ENCODE measurements at regions not wholly inside any gene's neighbourhood (a gene's known extent, or its start where the extent isn't known, plus 50 kb on each side); places are given as distances from the start of the nearest gene placed in this dataset.

GRCh38 chr1:118563981-118564951 lies 379.2 kb upstream of the SPAG17 start:
- no peaks in the 10 kb centered on the region for H3K9me3 ChIP-seq
- H3K4me1 ChIP-seq, result no peaks in the 10 kb centered on the region
- no peaks in the 10 kb centered on the region for H3K36me3 ChIP-seq
- WGBS (ENCODE audit: insufficient coverage, low coverage, low lambda C conversion rate, missing lambda C conversion rate), result 33% methylated on average over 6 of the region's 6 CpGs
- intact Hi-C loops (cut with DNase I), result no loop called here
- H3K27ac ChIP-seq, result no peak overlapping the region
- DNase-seq (no peak), ATAC-seq (no peak)
- no peak overlapping the region for H3K4me3 ChIP-seq
- H3K27me3 ChIP-seq, result no peaks in the 10 kb centered on the region
- no peak for TF ChIP-seq POLR2A (IDR thresholded peaks at IDR 0.05)
- TF ChIP-seq, protein P1, sequence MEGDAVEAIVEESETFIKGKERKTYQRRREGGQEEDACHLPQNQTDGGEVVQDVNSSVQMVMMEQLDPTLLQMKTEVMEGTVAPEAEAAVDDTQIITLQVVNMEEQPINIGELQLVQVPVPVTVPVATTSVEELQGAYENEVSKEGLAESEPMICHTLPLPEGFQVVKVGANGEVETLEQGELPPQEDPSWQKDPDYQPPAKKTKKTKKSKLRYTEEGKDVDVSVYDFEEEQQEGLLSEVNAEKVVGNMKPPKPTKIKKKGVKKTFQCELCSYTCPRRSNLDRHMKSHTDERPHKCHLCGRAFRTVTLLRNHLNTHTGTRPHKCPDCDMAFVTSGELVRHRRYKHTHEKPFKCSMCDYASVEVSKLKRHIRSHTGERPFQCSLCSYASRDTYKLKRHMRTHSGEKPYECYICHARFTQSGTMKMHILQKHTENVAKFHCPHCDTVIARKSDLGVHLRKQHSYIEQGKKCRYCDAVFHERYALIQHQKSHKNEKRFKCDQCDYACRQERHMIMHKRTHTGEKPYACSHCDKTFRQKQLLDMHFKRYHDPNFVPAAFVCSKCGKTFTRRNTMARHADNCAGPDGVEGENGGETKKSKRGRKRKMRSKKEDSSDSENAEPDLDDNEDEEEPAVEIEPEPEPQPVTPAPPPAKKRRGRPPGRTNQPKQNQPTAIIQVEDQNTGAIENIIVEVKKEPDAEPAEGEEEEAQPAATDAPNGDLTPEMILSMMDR (IDR thresholded peaks at IDR 0.05), result peak in 1 of 4 donors; percentile 16

GRCh38 chr1:118558933-118559332 lies 373.9 kb upstream of the SPAG17 start:
- no peak overlapping the region for H3K27ac ChIP-seq
- H3K4me1 ChIP-seq, result no peaks in the 10 kb centered on the region
- TF ChIP-seq POLR2A (IDR thresholded peaks at IDR 0.05), result no peak
- TF ChIP-seq, protein P1 (IDR thresholded peaks at IDR 0.05), result no peak
- no peaks in the 10 kb centered on the region for H3K36me3 ChIP-seq
- no peaks in the 10 kb centered on the region for H3K27me3 ChIP-seq
- no peak overlapping the region for H3K4me3 ChIP-seq
- WGBS (ENCODE audit: insufficient coverage, low coverage, low lambda C conversion rate, missing lambda C conversion rate), result 62% methylated on average over 2 of the region's 3 CpGs
- DNase-seq (no peak), ATAC-seq (no peak)
- H3K9me3 ChIP-seq, result no peaks in the 10 kb centered on the region
- intact Hi-C loops (cut with DNase I), result no loop called here

DNA sequence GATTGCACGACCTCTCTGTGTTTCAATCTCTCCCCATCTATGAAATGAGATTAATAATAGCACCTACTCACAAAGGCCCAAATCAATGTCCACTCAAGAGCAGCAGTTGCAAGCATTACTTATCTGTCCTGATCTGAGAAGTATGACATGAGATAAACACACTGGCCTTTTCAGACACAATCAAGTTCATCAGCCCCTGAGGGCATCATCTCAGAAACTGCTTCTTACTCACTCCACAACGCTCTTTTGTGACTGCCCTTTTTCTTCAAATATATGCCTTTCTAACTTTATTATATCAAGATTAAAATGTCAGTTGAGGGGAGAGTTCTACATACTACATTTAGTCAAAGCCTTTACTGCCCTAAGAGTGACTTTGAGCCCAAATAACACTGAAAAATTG lies 371.9 kb upstream of the SPAG17 start:
- no peaks in the 10 kb centered on the region for H3K9me3 ChIP-seq
- no peak overlapping the region for H3K4me3 ChIP-seq
- H3K27me3 ChIP-seq, result no peaks in the 10 kb centered on the region
- TF ChIP-seq, protein P1 (IDR thresholded peaks at IDR 0.05), result no peak
- no peak for TF ChIP-seq POLR2A (IDR thresholded peaks at IDR 0.05)
- WGBS (ENCODE audit: insufficient coverage, low coverage, low lambda C conversion rate, missing lambda C conversion rate), result 42% methylated on average over 2 of the region's 2 CpGs
- intact Hi-C loops (cut with DNase I), result no loop called here
- no peak overlapping the region for H3K27ac ChIP-seq
- no peaks in the 10 kb centered on the region for H3K36me3 ChIP-seq
- ATAC-seq (no peak), DNase-seq (no peak)
- no peaks in the 10 kb centered on the region for H3K4me1 ChIP-seq

GRCh38 chr1:118555638-118556037 lies 370.6 kb upstream of the SPAG17 start:
- no peaks in the 10 kb centered on the region for H3K36me3 ChIP-seq
- H3K27ac ChIP-seq, result no peak overlapping the region
- no peak for TF ChIP-seq POLR2A (IDR thresholded peaks at IDR 0.05)
- TF ChIP-seq, protein P1 (IDR thresholded peaks at IDR 0.05), result no peak
- H3K9me3 ChIP-seq, result no peaks in the 10 kb centered on the region
- no peaks in the 10 kb centered on the region for H3K27me3 ChIP-seq
- intact Hi-C loops (cut with DNase I), result no loop called here
- 59% methylated on average over 3 of the region's 3 CpGs for WGBS (ENCODE audit: insufficient coverage, low coverage, low lambda C conversion rate, missing lambda C conversion rate)
- H3K4me3 ChIP-seq, result no peak overlapping the region
- H3K4me1 ChIP-seq, result no peaks in the 10 kb centered on the region
- ATAC-seq (no peak), DNase-seq (no peak)
